ENCODE measurements at regions not wholly inside any gene's neighbourhood (a gene's known extent, or its start where the extent isn't known, plus 50 kb on each side); places are given as distances from the start of the nearest gene placed in this dataset.

- peak overlapping the region; percentile 69 for H3K27ac Mint-ChIP-seq (ENCODE audit: unreplicated experiment)
- no peaks in the 10 kb centered on the region for H3K27me3 Mint-ChIP-seq (ENCODE audit: low read depth)
- H3K9me3 Mint-ChIP-seq (ENCODE audit: low read depth): peaks cover 3% of the 10 kb centered on the region
- no peak for TF ChIP-seq CTCF (IDR thresholded peaks at IDR 0.05)
- no peak for DNase-seq (ENCODE audit: low spot score)
- peak overlapping the region; percentile 11 for H3K4me3 Mint-ChIP-seq (ENCODE audit: unreplicated experiment)
- H3K36me3 Mint-ChIP-seq (ENCODE audit: low read depth): no peaks in the 10 kb centered on the region
- H3K4me1 Mint-ChIP-seq (ENCODE audit: low read depth): peaks cover 21% of the 10 kb centered on the region
Observed at GRCh38 chr20:54340206-54340605, 132.3 kb downstream of the PFDN4 start.

GRCh38 chr20:54340667-54341081 lies 132.8 kb downstream of the PFDN4 start:
- DNase-seq (ENCODE audit: low spot score): no peak
- H3K9me3 Mint-ChIP-seq (ENCODE audit: low read depth): peaks cover 3% of the 10 kb centered on the region
- H3K27ac Mint-ChIP-seq (ENCODE audit: unreplicated experiment): peak overlapping the region; percentile 69
- H3K36me3 Mint-ChIP-seq (ENCODE audit: low read depth): no peaks in the 10 kb centered on the region
- no peak for TF ChIP-seq CTCF (IDR thresholded peaks at IDR 0.05)
- H3K27me3 Mint-ChIP-seq (ENCODE audit: low read depth): no peaks in the 10 kb centered on the region
- peaks cover 26% of the 10 kb centered on the region for H3K4me1 Mint-ChIP-seq (ENCODE audit: low read depth)
- peak overlapping the region; percentile 11 for H3K4me3 Mint-ChIP-seq (ENCODE audit: unreplicated experiment)

GRCh38 chr20:54342258-54342920 lies 133.0 kb upstream of the DOK5 start:
- H3K36me3 Mint-ChIP-seq (ENCODE audit: low read depth): no peaks in the 10 kb centered on the region
- peaks cover 41% of the 10 kb centered on the region for H3K4me1 Mint-ChIP-seq (ENCODE audit: low read depth)

DNA sequence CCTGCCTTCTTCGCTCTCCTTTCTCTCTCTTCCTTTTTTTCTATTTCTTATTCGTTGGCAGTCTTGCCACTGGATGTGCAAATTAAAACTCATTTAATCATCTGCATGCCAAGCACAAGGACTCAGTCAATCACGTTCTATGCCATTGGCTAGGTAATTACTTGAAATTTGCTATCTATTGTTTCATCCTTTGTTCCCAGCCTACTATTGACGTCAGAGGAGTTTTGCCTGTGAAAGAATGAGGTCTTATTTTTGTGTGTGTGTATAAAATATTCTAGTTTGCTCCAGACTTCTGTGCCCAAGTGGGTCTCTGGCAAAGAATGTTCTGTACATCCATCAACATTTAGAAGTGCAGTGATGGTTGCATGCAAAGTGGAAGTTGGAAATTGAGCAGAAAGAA lies 132.3 kb upstream of the DOK5 start:
- Mint-ChIP-seq H3K9me3 (ENCODE audit: low read depth) (no peaks in the 10 kb centered on the region), H3K27ac (ENCODE audit: unreplicated experiment) (no peak overlapping the region), H3K4me3 (ENCODE audit: unreplicated experiment) (no peak overlapping the region), H3K36me3 (ENCODE audit: low read depth) (no peaks in the 10 kb centered on the region), H3K4me1 (ENCODE audit: low read depth) (peaks cover 41% of the 10 kb centered on the region), H3K27me3 (ENCODE audit: low read depth) (no peaks in the 10 kb centered on the region)
- TF ChIP-seq CTCF (IDR thresholded peaks at IDR 0.05): no peak
- no peak for DNase-seq (ENCODE audit: low spot score)

More at GRCh38 chr20:54342258-54342920, 133.0 kb upstream of the DOK5 start:
- Mint-ChIP-seq H3K27ac (ENCODE audit: unreplicated experiment) (no peak overlapping the region), H3K27me3 (ENCODE audit: low read depth) (no peaks in the 10 kb centered on the region), H3K4me3 (ENCODE audit: unreplicated experiment) (no peak overlapping the region), H3K9me3 (ENCODE audit: low read depth) (no peaks in the 10 kb centered on the region)
- TF ChIP-seq CTCF (IDR thresholded peaks at IDR 0.05): no peak
- no peak for DNase-seq (ENCODE audit: low spot score)

- H3K9me3 Mint-ChIP-seq (ENCODE audit: low read depth): no peaks in the 10 kb centered on the region
- DNase-seq (ENCODE audit: low spot score): no peak
- no peak overlapping the region for H3K4me3 Mint-ChIP-seq (ENCODE audit: unreplicated experiment)
- no peak for TF ChIP-seq CTCF (IDR thresholded peaks at IDR 0.05)
- H3K27ac Mint-ChIP-seq (ENCODE audit: unreplicated experiment): no peak overlapping the region
- H3K36me3 Mint-ChIP-seq (ENCODE audit: low read depth): no peaks in the 10 kb centered on the region
- peaks cover 41% of the 10 kb centered on the region for H3K4me1 Mint-ChIP-seq (ENCODE audit: low read depth)
- no peaks in the 10 kb centered on the region for H3K27me3 Mint-ChIP-seq (ENCODE audit: low read depth)
Observed at GRCh38 chr20:54343634-54344033, 131.8 kb upstream of the DOK5 start.
